ENCODE measurements at regions not wholly inside any gene's neighbourhood (a gene's known extent, or its start where the extent isn't known, plus 50 kb on each side); places are given as distances from the start of the nearest gene placed in this dataset.

DNA sequence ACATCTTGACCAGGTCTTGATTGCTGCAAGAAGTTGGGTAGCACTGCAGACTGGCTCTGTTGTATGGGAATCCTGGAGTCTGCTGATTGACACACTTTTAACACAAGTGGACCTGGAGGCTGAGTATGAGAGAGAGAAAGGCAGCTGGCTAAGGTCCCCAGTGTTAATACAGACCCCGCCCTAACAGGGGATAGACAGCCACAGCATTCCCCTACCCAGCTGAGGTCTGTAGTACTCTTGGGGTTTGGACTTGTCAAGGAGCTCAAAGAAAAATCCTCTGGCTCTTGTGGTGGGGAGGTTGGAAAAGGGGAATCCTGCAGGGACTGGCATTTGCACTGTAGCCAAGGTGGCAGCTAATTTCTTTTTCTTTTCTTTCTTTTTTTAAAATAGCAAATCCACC is 192.7 kb downstream of the ZNF621 start:
- TF ChIP-seq EZH2 (IDR thresholded peaks at IDR 0.05; ENCODE audit: borderline replicate concordance, low read depth, low read length, severe bottlenecking), result no peak
- TF ChIP-seq, protein P1, sequence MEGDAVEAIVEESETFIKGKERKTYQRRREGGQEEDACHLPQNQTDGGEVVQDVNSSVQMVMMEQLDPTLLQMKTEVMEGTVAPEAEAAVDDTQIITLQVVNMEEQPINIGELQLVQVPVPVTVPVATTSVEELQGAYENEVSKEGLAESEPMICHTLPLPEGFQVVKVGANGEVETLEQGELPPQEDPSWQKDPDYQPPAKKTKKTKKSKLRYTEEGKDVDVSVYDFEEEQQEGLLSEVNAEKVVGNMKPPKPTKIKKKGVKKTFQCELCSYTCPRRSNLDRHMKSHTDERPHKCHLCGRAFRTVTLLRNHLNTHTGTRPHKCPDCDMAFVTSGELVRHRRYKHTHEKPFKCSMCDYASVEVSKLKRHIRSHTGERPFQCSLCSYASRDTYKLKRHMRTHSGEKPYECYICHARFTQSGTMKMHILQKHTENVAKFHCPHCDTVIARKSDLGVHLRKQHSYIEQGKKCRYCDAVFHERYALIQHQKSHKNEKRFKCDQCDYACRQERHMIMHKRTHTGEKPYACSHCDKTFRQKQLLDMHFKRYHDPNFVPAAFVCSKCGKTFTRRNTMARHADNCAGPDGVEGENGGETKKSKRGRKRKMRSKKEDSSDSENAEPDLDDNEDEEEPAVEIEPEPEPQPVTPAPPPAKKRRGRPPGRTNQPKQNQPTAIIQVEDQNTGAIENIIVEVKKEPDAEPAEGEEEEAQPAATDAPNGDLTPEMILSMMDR (IDR thresholded peaks at IDR 0.05; ENCODE audit: borderline replicate concordance, extremely low read depth, low read length, poor library complexity, severe bottlenecking), result no peak

All from DND-41 (cell line).